Neuronal stem cell (in vitro differentiated cells): ENCODE measurements at regions not wholly inside any gene's neighbourhood (a gene's known extent, or its start where the extent isn't known, plus 50 kb on each side); places are given as distances from the start of the nearest gene placed in this dataset.

Experiments
- DNase-seq: peaks from one replicate; pipeline ENCODE4 v3.0.0-alpha.2; 2013; ENCODE audit warnings: low spot score
- H2AFZ ChIP-seq: one replicate; pipeline ENCODE4 v1.6.1; 2013; ENCODE audit warnings: mild to moderate bottlenecking, low read length, inconsistent platforms
- H2AK5ac ChIP-seq: 2 replicates; pipeline ENCODE4 v1.6.1; 2013; ENCODE audit warnings: low read depth, mild to moderate bottlenecking, inconsistent platforms, low read length, moderate library complexity, mixed read lengths
- H2BK120ac ChIP-seq: 2 replicates; pipeline ENCODE4 v1.6.1; 2013; ENCODE audit warnings: low read depth, mild to moderate bottlenecking, inconsistent platforms, low read length, moderate library complexity, mixed read lengths
- H2BK12ac ChIP-seq: one replicate; pipeline ENCODE4 v1.6.1; 2013; ENCODE audit warnings: low read length, inconsistent platforms
- H2BK15ac ChIP-seq: 2 replicates; pipeline ENCODE4 v1.6.1; 2013; ENCODE audit warnings: mild to moderate bottlenecking, low read length, inconsistent platforms, mixed read lengths
- H2BK5ac ChIP-seq: one replicate; pipeline ENCODE4 v1.6.1; 2013; ENCODE audit warnings: inconsistent platforms, mild to moderate bottlenecking, low read length, moderate library complexity
- H3K14ac ChIP-seq: one replicate; pipeline ENCODE4 v1.6.1; 2013; ENCODE audit warnings: low read length, inconsistent platforms
- H3K18ac ChIP-seq: 2 replicates; pipeline ENCODE4 v1.6.1; 2013; ENCODE audit warnings: low read length, inconsistent platforms
- H3K23ac ChIP-seq: 2 replicates; pipeline ENCODE4 v1.6.1; 2013; ENCODE audit warnings: low read depth, mild to moderate bottlenecking, mixed read lengths, low read length, inconsistent platforms; ENCODE audit not compliant: poor library complexity
- H3K27ac ChIP-seq: replicated peaks from 3 replicates; pipeline ENCODE4 v1.5.1; 2013; ENCODE audit warnings: low read length, inconsistent platforms
- H3K27me3 ChIP-seq, 3 experiments: 2 replicates each; pipeline ENCODE4 v1.6.1; 2013; ENCODE audit warnings: low read length in 3 of 3, mild to moderate bottlenecking in 2 of 3, inconsistent platforms in 1 of 3, low read depth in 1 of 3, mixed read lengths in 1 of 3, moderate library complexity in 1 of 3; ENCODE audit not compliant: control insufficient read depth in 3 of 3, insufficient read depth in 3 of 3
- H3K36me3 ChIP-seq, 2 donors: replicated peaks in 1 of 2; 2 replicates each; pipeline ENCODE4 v1.6.1; 2013; ENCODE audit warnings: low read length in 2 of 2; ENCODE audit not compliant: control insufficient read depth in 2 of 2, insufficient read depth in 2 of 2
- H3K4ac ChIP-seq: 2 replicates; pipeline ENCODE4 v1.6.1; 2013; ENCODE audit warnings: inconsistent platforms, mild to moderate bottlenecking, low read length, moderate library complexity
- H3K4me1 ChIP-seq, 2 donors: 1 replicate in 1 of 2; 2 replicates in 1 of 2; pipeline ENCODE4 v1.6.1; 2013; ENCODE audit warnings: low read length in 2 of 2, low read depth in 1 of 2; ENCODE audit not compliant: control insufficient read depth in 2 of 2, insufficient read depth in 1 of 2
- H3K4me2 ChIP-seq: one replicate; pipeline ENCODE4 v1.6.1; 2013; ENCODE audit warnings: mild to moderate bottlenecking, low read length, inconsistent platforms; ENCODE audit not compliant: insufficient read depth, poor library complexity, severe bottlenecking
- H3K4me3 ChIP-seq, 2 donors: 2 replicates each; pipeline ENCODE4 v1.5.1; 2013; ENCODE audit warnings: low read length in 2 of 2, mild to moderate bottlenecking in 2 of 2, inconsistent platforms in 1 of 2, moderate library complexity in 1 of 2
- H3K79me1 ChIP-seq: one replicate; pipeline ENCODE4 v1.6.1; 2013; ENCODE audit warnings: low read depth, mild to moderate bottlenecking, inconsistent platforms, low read length, moderate library complexity
- H3K9ac ChIP-seq: one replicate; pipeline ENCODE4 v1.6.1; 2013; ENCODE audit warnings: mild to moderate bottlenecking, low read depth, low read length, inconsistent platforms; ENCODE audit not compliant: poor library complexity
- H3K9me3 ChIP-seq, 2 donors: replicated peaks in 1 of 2; 2 replicates each; pipeline versions ENCODE3 to v1.6.1; 2013; ENCODE audit warnings: low read length in 2 of 2, mild to moderate bottlenecking in 2 of 2, inconsistent platforms in 1 of 2, low read depth in 1 of 2, mixed read lengths in 1 of 2, moderate library complexity in 1 of 2; ENCODE audit not compliant: control insufficient read depth in 2 of 2, insufficient read depth in 1 of 2
- H4K8ac ChIP-seq: one replicate; pipeline ENCODE4 v1.6.1; 2013; ENCODE audit warnings: low read depth, mild to moderate bottlenecking, inconsistent platforms, low read length, moderate library complexity
- H4K91ac ChIP-seq: one replicate; pipeline ENCODE4 v1.6.1; 2013; ENCODE audit warnings: low read length, low read depth, mild to moderate bottlenecking, inconsistent platforms; ENCODE audit not compliant: poor library complexity
- WGBS, 2 donors: extraction: QIAGEN DNeasy Blood & Tissue Kit; methylation state at CpG; one replicate each; pipeline ENCODE4 v1.1.7; 2013; ENCODE audit warnings: missing lambda C conversion rate in 2 of 2, mixed read lengths in 1 of 2; ENCODE audit not compliant: insufficient read length in 2 of 2, insufficient replicate concordance in 1 of 2; ENCODE audit errors: extremely low coverage in 2 of 2; 5-methylcytosine and 5-hydroxymethylcytosine counted together

GRCh38 chr2:65863713-65864112 lies 431.3 kb upstream of the SPRED2 start:
- H2AK5ac ChIP-seq: no peak overlapping the region
- no peak overlapping the region for H3K18ac ChIP-seq
- no peak overlapping the region for H2BK12ac ChIP-seq
- no peak overlapping the region for H3K4me2 ChIP-seq
- H2AFZ ChIP-seq: no peak overlapping the region
- H3K36me3 ChIP-seq: no peaks in the 10 kb centered on the region
- H3K9me3 ChIP-seq: no peaks in the 10 kb centered on the region
- no peak overlapping the region for H3K4me3 ChIP-seq
- H2BK5ac ChIP-seq: no peak overlapping the region
- peaks cover 8 to 22% of the 10 kb centered on the region in 2 donors for H3K4me1 ChIP-seq
- H3K9ac ChIP-seq: no peak overlapping the region
- H3K23ac ChIP-seq: no peak overlapping the region
- no peaks in the 10 kb centered on the region for H3K79me1 ChIP-seq
- H3K4ac ChIP-seq: no peak overlapping the region
- no peak overlapping the region for H4K91ac ChIP-seq
- no peak overlapping the region for H3K14ac ChIP-seq
- no peak overlapping the region for H2BK120ac ChIP-seq
- no peaks in the 10 kb centered on the region for H3K27me3 ChIP-seq
- H4K8ac ChIP-seq: no peak overlapping the region
- H2BK15ac ChIP-seq: no peak overlapping the region
- no peak overlapping the region for H3K27ac ChIP-seq
- DNase-seq: no peak

GRCh38 chr2:65856928-65857327 lies 424.5 kb upstream of the SPRED2 start:
- Histone ChIP-seq H3K27me3 (no peaks in the 10 kb centered on the region), H4K8ac (no peak overlapping the region), H3K9me3 (no peaks in the 10 kb centered on the region), H2BK5ac (no peak overlapping the region), H3K4ac (no peak overlapping the region), H3K23ac (no peak overlapping the region), H3K36me3 (no peaks in the 10 kb centered on the region), H2AFZ (no peak overlapping the region), H3K14ac (no peak overlapping the region), H3K4me2 (no peak overlapping the region), H2BK12ac (no peak overlapping the region), H4K91ac (no peak overlapping the region), H3K18ac (no peak overlapping the region), H2BK120ac (no peak overlapping the region), H3K4me1 (no peaks in the 10 kb centered on the region), H3K27ac (no peak overlapping the region), H3K9ac (no peak overlapping the region), H2BK15ac (no peak overlapping the region), H3K79me1 (no peaks in the 10 kb centered on the region), H2AK5ac (no peak overlapping the region), H3K4me3 (no peak overlapping the region)
- WGBS, 2 donors: no CpG with 5 or more reads among the region's 3 CpGs
- no peak for DNase-seq

- no peak overlapping the region for H4K8ac ChIP-seq
- H3K4ac ChIP-seq: no peak overlapping the region
- no peak overlapping the region for H3K4me3 ChIP-seq
- no peaks in the 10 kb centered on the region for H3K36me3 ChIP-seq
- no peak overlapping the region for H2BK120ac ChIP-seq
- no peak overlapping the region for H3K27ac ChIP-seq
- no peak overlapping the region for H2BK12ac ChIP-seq
- no peaks in the 10 kb centered on the region for H3K79me1 ChIP-seq
- H2AFZ ChIP-seq: no peak overlapping the region
- H3K4me2 ChIP-seq: no peak overlapping the region
- no peak overlapping the region for H3K14ac ChIP-seq
- no peaks in the 10 kb centered on the region for H3K4me1 ChIP-seq
- H3K27me3 ChIP-seq: no peaks in the 10 kb centered on the region
- no peak overlapping the region for H3K23ac ChIP-seq
- no peak overlapping the region for H2BK15ac ChIP-seq
- no peak overlapping the region for H2AK5ac ChIP-seq
- no peak overlapping the region for H3K18ac ChIP-seq
- H3K9ac ChIP-seq: no peak overlapping the region
- H4K91ac ChIP-seq: no peak overlapping the region
- DNase-seq: no peak
- H3K9me3 ChIP-seq: no peaks in the 10 kb centered on the region
- no peak overlapping the region for H2BK5ac ChIP-seq
Observed at GRCh38 chr2:65856423-65856822, 424.0 kb upstream of the SPRED2 start.

GRCh38 chr2:65850695-65851094 lies 418.3 kb upstream of the SPRED2 start:
- no peak for DNase-seq
- H3K23ac ChIP-seq: no peak overlapping the region
- H3K27me3 ChIP-seq: no peaks in the 10 kb centered on the region
- H3K4me2 ChIP-seq: no peak overlapping the region
- no peak overlapping the region for H2BK12ac ChIP-seq
- no peaks in the 10 kb centered on the region for H3K9me3 ChIP-seq
- no peak overlapping the region for H2BK120ac ChIP-seq
- no peak overlapping the region for H3K4me3 ChIP-seq
- no peak overlapping the region for H2BK5ac ChIP-seq
- H2AK5ac ChIP-seq: no peak overlapping the region
- H3K27ac ChIP-seq: no peak overlapping the region
- no peak overlapping the region for H3K18ac ChIP-seq
- no peak overlapping the region for H3K4ac ChIP-seq
- H3K79me1 ChIP-seq: no peaks in the 10 kb centered on the region
- H3K4me1 ChIP-seq: no peaks in the 10 kb centered on the region
- no peak overlapping the region for H2AFZ ChIP-seq
- no peak overlapping the region for H3K14ac ChIP-seq
- H4K8ac ChIP-seq: no peak overlapping the region
- H3K36me3 ChIP-seq: no peaks in the 10 kb centered on the region
- H2BK15ac ChIP-seq: no peak overlapping the region
- H4K91ac ChIP-seq: no peak overlapping the region
- H3K9ac ChIP-seq: no peak overlapping the region
